IPS-NIHi7 (cell line): ENCODE measurements at regions not wholly inside any gene's neighbourhood (a gene's known extent, or its start where the extent isn't known, plus 50 kb on each side); places are given as distances from the start of the nearest gene placed in this dataset.
A peak's percentile ranks its signal among the peaks of the same experiment; 100 is the strongest.

Experiments
- DNase-seq: peaks from one replicate; pipeline ENCODE4 v3.0.0; 2012; ENCODE audit warnings: mixed read lengths; ENCODE audit errors: extremely low spot score

GRCh38 chr12:62127516-62127915, 132.7 kb upstream of the USP15 start:
- no peak for DNase-seq

- no peak for DNase-seq
Measured at GRCh38 chr12:62128175-62128975, 131.8 kb upstream of the USP15 start.

GRCh38 chr12:62129291-62129690, 130.9 kb upstream of the USP15 start:
- no peak for DNase-seq

GRCh38 chr12:62130402-62130801, 129.8 kb upstream of the USP15 start:
- DNase-seq = no peak

GRCh38 chr12:62130834-62131552, 129.2 kb upstream of the USP15 start:
- DNase-seq = no peak

GRCh38 chr12:62133440-62133839, 126.8 kb upstream of the USP15 start:
- no peak for DNase-seq

- DNase-seq = no peak
Measured at GRCh38 chr12:62135553-62136200, 124.5 kb upstream of the USP15 start.

- DNase-seq = no peak
Measured at GRCh38 chr12:62136496-62136895, 123.7 kb upstream of the USP15 start.

GRCh38 chr12:62138527-62138926, 121.7 kb upstream of the USP15 start:
- no peak for DNase-seq

- no peak for DNase-seq
Measured at GRCh38 chr12:62146318-62146717, 113.9 kb upstream of the USP15 start.

- DNase-seq = no peak
Measured at GRCh38 chr12:62158013-62158412, 102.2 kb upstream of the USP15 start.

- DNase-seq = no peak
Measured at GRCh38 chr12:62158461-62159360, 101.5 kb upstream of the USP15 start.

GRCh38 chr12:62162214-62162613, 98.0 kb upstream of the USP15 start:
- DNase-seq = no peak

- DNase-seq = no peak
Measured at GRCh38 chr12:62163368-62163767, 96.8 kb upstream of the USP15 start.

GRCh38 chr12:62164036-62164435, 96.2 kb upstream of the USP15 start:
- no peak for DNase-seq

GRCh38 chr12:62166525-62166924, 93.7 kb upstream of the USP15 start:
- no peak for DNase-seq

- no peak for DNase-seq
Measured at GRCh38 chr12:62168411-62168810, 91.8 kb upstream of the USP15 start.

- DNase-seq = no peak
Measured at GRCh38 chr12:62170241-62170640, 90.0 kb upstream of the USP15 start.

GRCh38 chr12:62190689-62191490, 69.3 kb upstream of the USP15 start:
- peak; percentile 47 for DNase-seq

- DNase-seq = peak; percentile 27
Measured at GRCh38 chr12:62191491-62192179, 68.6 kb upstream of the USP15 start.
